HG02623 (cell line): ENCODE measurements at regions not wholly inside any gene's neighbourhood (a gene's known extent, or its start where the extent isn't known, plus 50 kb on each side); places are given as distances from the start of the nearest gene placed in this dataset.
"Not testable (repeated sequence)": the region's sequence is repeated elsewhere in the genome, so short reads cannot be mapped to it uniquely, and the experiment has no call there.

Source experiments
- ATAC-seq: cut with Tn5 transposase; IDR thresholded peaks from one replicate; pipeline ENCODE4 v1.9.1; 2021; ENCODE audit warnings: moderate library complexity; ENCODE audit not compliant: unreplicated experiment

- ATAC-seq, result not testable (repeated sequence)
Observed at GRCh38 chr5:1731855-1732237, 67.8 kb downstream of the MRPL36 start.

DNA sequence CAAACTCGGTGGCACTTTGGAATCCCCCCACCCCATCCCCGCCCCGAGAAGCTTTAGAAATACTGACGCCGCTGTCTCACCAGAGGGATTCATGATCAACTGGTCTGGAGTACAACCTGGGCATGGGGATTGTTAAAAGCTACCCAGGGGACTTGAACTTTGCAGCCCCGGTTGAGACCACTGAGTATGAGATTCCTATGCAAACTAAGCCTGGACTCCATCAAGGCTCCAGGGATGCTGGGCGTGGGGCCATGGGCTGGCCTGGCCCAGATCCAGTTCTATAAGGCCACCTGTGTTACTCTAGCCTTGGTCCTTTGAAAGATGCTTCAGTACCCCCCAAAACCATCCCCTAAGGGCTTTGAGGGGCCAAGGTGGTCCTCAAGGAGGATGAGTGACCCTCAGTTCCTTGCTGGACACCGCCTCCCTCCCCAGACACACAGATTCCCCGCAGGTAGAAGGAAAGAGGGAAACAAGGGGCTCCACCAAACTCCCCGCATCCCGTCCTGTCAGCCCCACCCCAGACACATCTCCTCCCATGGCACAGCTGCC is 68.5 kb downstream of the MRPL36 start:
- ATAC-seq, result no peak

DNA sequence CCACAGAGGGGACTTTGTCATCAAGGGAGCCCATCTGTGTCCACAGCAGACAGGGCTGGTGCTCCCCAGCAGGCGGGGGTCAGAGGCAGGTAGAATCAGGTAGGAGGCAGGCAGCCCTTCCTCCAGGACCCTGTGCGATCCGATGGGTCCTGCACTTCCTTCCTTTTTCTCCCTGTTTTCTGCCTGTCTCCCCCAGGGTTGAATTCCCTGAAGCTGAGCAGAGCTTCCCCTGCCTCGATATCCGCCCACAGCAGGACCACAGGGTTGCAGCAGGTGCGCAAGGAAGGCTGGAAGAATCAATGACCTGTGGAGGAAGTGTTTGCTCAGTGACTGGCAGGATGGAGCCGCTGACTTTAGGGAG is 69.2 kb downstream of the MRPL36 start:
- ATAC-seq, result no peak

DNA sequence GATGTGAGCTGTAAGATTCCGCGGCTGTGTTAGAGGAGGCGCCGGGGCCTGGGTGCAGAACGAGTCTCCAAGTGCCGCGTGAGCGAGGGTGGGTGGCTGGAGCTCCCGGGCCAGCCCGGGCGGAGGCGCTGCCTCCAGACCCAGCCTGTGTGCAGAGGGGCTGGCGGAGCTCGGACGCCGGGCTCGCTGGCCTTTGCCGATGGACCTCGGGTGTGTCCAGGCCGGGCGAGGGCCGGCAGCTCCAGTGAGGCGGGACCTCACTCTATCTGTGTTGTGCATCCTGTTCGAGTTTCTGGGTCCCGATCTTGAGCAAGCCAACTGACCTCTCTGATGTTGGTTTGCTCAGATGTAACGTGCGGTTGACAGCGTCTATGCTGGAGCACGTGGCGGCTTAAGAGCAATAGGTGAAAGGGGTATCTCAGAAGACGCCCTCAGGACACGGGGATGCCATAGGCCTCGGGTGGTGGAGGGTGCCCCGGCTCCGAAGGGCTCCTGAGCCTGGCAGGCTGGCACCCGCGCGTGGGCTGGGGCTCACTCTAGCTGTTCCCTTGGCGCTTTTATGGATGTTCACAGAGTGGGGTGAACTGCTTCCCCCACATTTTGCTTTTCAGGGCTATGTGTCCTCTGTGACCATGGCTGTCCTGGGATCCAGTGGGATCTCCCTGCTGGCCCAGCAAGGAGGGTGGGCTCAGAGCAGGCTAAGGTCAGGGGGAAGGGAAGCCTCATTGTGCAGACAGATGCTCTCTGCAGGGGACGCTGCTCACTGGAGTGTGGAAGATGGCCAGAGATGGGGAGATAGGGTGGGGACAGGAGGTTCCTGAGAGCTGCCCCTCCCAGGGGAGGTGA is 69.8 kb downstream of the MRPL36 start:
- no peak for ATAC-seq

DNA sequence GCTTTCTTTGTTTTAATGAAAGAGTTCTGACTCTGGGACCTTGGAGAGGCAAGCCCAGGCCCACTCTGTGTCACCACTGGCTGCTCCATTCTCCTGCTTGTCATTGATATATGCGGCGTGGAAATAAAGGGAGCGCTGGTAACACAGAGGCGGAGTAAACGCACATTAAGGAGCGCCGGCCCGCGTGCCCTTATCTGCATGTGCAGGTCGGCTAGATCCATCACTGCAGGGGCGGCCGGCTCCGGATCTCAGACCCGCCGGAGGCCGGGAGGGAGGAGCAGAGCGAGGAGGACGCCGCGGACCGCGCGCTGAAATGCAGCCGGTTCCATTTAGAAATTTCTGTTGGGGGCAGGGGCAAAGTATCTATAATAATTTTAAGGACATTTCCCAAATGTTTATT is 70.8 kb downstream of the MRPL36 start:
- ATAC-seq, result no peak

- no peak for ATAC-seq
Observed at GRCh38 chr5:1727571-1727970, 72.1 kb downstream of the MRPL36 start.

DNA sequence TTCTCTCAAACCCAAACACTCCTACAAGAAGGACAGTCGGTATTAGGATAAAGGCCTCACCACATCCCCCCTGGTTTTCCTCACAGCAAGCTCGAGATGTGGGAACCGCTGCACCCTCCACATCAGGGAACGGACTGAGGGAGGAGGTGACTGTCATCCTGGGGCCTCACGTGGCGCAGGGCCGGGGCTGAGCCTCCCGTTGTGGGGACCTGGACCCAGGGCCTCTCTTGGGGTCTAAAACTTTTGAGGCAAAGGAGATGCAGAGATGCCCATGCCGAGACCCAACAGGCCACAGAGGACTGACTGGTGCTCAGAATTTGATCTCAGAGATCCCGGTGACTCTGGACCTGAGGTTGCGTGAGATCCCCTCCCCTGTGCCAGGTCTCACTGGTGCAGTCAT is 72.7 kb downstream of the MRPL36 start:
- no peak for ATAC-seq

- no peak for ATAC-seq
Observed at GRCh38 chr5:1726469-1726865, 73.2 kb downstream of the MRPL36 start.

- ATAC-seq, result no peak
Observed at GRCh38 chr5:1725641-1726468, 73.8 kb downstream of the MRPL36 start.

- ATAC-seq, result no peak
Observed at GRCh38 chr5:1724822-1725602, 74.6 kb downstream of the MRPL36 start.

DNA sequence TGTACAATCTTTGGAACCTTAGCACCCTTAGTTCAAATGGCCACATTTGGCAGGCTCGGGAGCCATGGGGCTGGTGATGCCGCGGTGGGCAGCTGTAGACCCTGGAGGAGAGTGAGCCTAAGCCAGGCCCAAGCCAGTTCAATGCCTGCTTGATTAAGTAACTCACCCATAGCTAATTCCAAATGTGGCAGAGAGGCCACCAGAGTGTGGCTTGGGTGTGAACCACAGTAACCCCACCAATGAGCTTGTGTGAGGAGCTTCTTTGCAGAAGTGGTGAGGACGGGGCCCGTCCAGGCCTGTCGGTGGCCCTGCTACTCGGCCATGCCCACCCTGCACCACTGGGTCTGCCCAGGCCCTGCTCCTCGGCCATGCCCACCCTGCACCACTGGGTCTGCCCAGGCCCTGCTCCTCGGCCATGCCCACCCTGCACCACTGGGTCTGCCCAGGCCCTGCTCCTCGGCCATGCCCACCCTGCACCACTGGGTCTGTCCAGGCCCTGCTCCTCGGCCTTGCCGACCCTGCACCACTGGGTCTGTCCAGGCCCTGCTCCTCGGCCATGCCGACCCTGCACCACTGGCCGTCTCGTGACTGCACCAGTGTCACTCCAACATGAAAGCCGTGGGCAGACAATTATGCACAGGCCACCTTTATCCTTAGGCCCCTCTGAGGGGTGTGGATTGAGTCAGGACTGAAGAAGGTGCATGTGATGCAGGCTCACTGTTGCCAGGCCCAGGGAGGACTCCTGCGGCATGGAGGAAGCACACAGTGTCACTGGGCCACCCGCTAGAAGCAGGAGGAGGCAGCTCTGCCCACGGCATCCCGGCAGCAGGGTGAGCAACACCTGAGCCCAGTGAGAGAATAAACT is 75.4 kb downstream of the MRPL36 start:
- ATAC-seq, result no peak

- no peak for ATAC-seq
Observed at GRCh38 chr5:1723476-1723875, 76.2 kb downstream of the MRPL36 start.

DNA sequence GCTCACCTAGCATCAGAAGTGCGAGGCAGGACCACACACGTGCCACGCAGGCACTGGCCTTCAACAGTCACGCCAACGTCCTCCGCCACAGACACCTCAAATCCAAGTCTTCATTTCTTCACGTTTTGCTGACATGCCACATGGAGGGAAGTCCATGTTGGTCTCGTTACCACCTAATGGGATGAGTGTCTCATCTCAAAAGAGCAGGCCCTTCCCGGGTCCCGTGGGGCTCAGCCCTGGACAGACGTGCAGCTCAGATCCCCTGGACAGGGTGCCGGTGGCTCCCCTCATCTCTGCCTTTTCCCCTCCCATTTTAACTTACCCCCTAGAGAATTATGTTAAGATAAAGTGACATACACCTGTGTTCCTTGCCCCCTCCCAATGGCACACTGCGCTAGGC is 76.8 kb downstream of the MRPL36 start:
- no peak for ATAC-seq

DNA sequence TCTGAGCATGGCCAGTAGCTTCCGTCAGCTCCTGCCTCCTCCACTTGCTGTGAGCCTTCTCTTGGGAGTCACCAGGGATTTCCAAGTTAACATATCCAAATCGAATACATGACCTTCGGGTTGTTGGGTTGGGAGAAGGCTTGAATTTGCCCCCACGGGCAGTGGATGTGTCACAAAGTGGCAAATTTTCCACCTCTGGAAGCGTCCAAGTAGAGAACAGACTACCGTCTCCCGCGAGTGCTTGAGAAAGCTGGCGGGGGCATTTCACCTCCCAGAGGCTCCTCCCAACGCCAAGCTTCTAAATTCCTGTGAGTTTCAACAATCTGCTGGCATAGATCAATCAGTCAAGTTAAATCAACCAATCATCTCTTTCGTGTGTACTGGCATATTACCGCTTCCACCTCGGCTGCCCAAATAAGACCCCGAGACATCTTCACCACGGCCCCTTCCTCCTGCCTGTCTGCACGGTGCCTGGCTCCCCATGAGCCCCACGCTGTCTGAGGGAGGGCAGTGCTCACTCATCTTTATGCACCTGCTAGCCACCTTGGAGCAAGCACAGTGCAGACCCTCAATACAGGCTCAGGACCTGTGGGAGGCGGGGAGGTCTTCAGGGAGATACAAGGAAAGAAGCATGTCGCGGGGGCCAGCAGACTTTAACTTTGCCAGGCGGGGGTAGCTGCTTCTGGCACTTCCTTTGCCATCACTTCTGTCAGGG is 79.1 kb downstream of the MRPL36 start:
- no peak for ATAC-seq

GRCh38 chr5:1719860-1720259 is 79.8 kb downstream of the MRPL36 start:
- no peak for ATAC-seq

DNA sequence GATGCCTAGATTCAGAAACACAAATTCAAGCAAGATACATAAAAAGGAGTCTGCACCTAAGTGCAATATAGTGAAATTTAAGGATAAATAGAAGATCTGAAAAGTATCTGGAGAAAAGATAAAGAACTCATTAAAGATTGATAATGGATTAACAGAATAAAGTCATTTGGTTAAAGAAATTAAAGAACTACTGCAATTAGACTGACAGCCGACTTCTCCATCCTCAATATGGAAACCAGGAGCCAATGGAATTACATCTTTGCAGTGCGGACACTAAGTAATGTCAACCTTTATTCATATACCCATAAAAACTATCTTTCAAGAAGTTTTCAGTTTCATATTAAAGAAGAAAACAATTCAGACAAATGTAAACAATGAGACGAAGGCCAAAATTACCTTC is 81.0 kb downstream of the MRPL36 start:
- ATAC-seq, result no peak

GRCh38 chr5:1710091-1710490 is 89.5 kb downstream of the MRPL36 start:
- ATAC-seq, result not testable (repeated sequence)

DNA sequence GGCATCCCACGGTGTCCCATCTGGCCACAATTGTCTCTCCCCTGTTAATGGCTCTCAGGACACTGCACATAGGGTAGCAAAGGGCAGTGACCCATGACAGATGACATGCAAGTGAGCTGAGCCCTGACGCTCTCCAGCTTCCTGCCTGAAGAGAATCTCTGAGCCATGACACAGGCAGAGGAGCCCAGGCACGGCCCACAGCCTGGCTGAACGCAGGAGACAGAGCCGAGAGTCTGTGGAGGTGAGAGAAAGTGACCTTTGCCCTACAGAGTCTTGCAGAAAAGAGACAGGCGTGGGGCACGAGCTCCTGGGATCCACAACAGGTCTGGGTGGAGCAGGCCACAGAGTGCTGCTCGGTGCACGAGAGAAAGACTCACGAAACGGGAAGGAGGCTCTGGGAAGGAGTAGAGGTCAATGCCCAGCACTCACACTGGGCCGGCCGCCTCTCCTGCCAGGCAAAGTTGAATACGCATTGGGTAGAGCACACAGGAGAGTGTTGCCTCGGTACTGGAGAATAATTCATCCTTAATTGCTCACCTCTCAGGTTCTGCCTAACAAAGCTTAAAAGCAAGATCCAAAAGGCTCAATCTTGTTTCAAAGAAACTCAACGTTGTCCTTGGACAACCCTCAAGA is 90.3 kb downstream of the MRPL36 start:
- ATAC-seq, result no peak

GRCh38 chr5:1708592-1709141 is 91.0 kb downstream of the MRPL36 start:
- no peak for ATAC-seq
